Spleen (tissue), 11 donors: ENCODE measurements at regions not wholly inside any gene's neighbourhood (a gene's known extent, or its start where the extent isn't known, plus 50 kb on each side); places are given as distances from the start of the nearest gene placed in this dataset.

Experiments
- DNase-seq: peaks from one replicate; pipeline ENCODE4 v3.0.0-alpha.2; 2020
- H3K27ac ChIP-seq, 8 donors: fragments of 200-600 bp; sonication (generic) in 7 of 8; 1 replicate in 4 of 8; 2 replicates in 4 of 8; pipeline versions ENCODE4 v1.5.0 to v1.8.0; 2016 to 2021; ENCODE audit warnings: inconsistent platforms in 4 of 8, mild to moderate bottlenecking in 4 of 8, moderate library complexity in 1 of 8
- H3K27me3 ChIP-seq, 7 donors: fragments of 200-600 bp; sonication (generic) in 6 of 7; replicated peaks in 1 of 7; 1 replicate in 4 of 7; 2 replicates in 3 of 7; pipeline versions ENCODE4 v1.5.0 to v1.8.0; 2016 to 2021; ENCODE audit warnings: inconsistent platforms in 3 of 7, mild to moderate bottlenecking in 1 of 7
- H3K36me3 ChIP-seq, 6 donors: fragments of 200-600 bp; sonication (generic) in 5 of 6; 1 replicate in 4 of 6; 2 replicates in 2 of 6; pipeline versions ENCODE4 v1.5.0 to v1.8.0; 2016 to 2021; ENCODE audit warnings: inconsistent platforms in 2 of 6
- H3K4me1 ChIP-seq, 6 donors: fragments of 200-600 bp; sonication (generic) in 5 of 6; 1 replicate in 3 of 6; 2 replicates in 3 of 6; pipeline versions ENCODE4 v1.5.0 to v1.8.0; 2016 to 2021; ENCODE audit warnings: inconsistent platforms in 3 of 6
- H3K4me3 ChIP-seq, 8 donors: fragments of 200-600 bp; sonication (generic) in 7 of 8; 1 replicate in 4 of 8; 2 replicates in 4 of 8; pipeline versions ENCODE4 v1.5.0 to v1.8.0; 2016 to 2021; ENCODE audit warnings: inconsistent platforms in 4 of 8, mild to moderate bottlenecking in 4 of 8, moderate library complexity in 2 of 8
- H3K9me3 ChIP-seq, 8 donors: fragments of 200-600 bp; sonication (generic) in 7 of 8; 1 replicate in 4 of 8; 2 replicates in 4 of 8; pipeline versions ENCODE4 v1.5.0 to v1.8.0; 2016 to 2021; ENCODE audit warnings: inconsistent platforms in 4 of 8
- POLR2A ChIP-seq, 3 donors: fragments of 450-650 bp; IDR thresholded peaks; one replicate each; pipeline ENCODE4 v1.5.1; 2017; ENCODE audit warnings: antibody characterized with exemption in 3 of 3, mild to moderate bottlenecking in 1 of 3
- POLR2AphosphoS5 ChIP-seq, 3 donors: sonication (generic); formaldehyde crosslinking; IDR thresholded peaks; one replicate each; pipeline ENCODE4 v1.5.1; 2017; ENCODE audit warnings: antibody characterized with exemption in 3 of 3
- WGBS, 5 donors: extraction: QIAGEN DNeasy Blood & Tissue Kit in 3 of 5; methylation state at CpG; one replicate each; pipeline versions ENCODE4 v1.1.5 to v1.1.7; 2013 to 2018; 5-methylcytosine and 5-hydroxymethylcytosine counted together
- intact Hi-C: fragments of 100-400 bp; cut with DNase I; formaldehyde crosslinking; loops from one replicate; pipeline ENCODE4 v1.15.0; 2023; ENCODE audit warnings: low total_unique reads
- TF ChIP-seq, protein P1 (sequence below), 11 experiments: fragments of 200-600 bp in 7 of 11; fragments of 450-650 bp in 4 of 11; sonication (generic) in 4 of 11; IDR thresholded peaks in 8 of 11; conservative IDR thresholded peaks in 3 of 11; 1 replicate in 7 of 11; 2 replicates in 4 of 11; pipeline versions ENCODE4 v1.4.0 to v1.8.0; 2016 to 2021; ENCODE audit warnings: antibody characterized with exemption in 11 of 11, inconsistent platforms in 4 of 11, mild to moderate bottlenecking in 1 of 11
- donor health status: healthy with polysubstance abuse.
- donor health status: DM: no; HTN: no; CAD: no; lungs with moderate emphysema.
- donor health status: DM: no; HTN: no; CAD: no.
- donor health status: Bipolar disorder and iron deficiency.
- donor health status: healthy.
- donor health status: DM: no; HTN: no; CAD: no.
- donor health status: DM: yes; HTN: yes; CAD: no.

GRCh38 chr15:46301291-46301690 lies 666.5 kb downstream of the SQOR start:
- Histone ChIP-seq H3K27me3 (no peaks in the 10 kb centered on the region), H3K27ac (no peak overlapping the region), H3K9me3 (no peaks in the 10 kb centered on the region), H3K36me3 (no peaks in the 10 kb centered on the region), H3K4me1 (no peaks in the 10 kb centered on the region), H3K4me3 (no peak overlapping the region)
- intact Hi-C loops: no loop called here
- TF ChIP-seq, protein P1, sequence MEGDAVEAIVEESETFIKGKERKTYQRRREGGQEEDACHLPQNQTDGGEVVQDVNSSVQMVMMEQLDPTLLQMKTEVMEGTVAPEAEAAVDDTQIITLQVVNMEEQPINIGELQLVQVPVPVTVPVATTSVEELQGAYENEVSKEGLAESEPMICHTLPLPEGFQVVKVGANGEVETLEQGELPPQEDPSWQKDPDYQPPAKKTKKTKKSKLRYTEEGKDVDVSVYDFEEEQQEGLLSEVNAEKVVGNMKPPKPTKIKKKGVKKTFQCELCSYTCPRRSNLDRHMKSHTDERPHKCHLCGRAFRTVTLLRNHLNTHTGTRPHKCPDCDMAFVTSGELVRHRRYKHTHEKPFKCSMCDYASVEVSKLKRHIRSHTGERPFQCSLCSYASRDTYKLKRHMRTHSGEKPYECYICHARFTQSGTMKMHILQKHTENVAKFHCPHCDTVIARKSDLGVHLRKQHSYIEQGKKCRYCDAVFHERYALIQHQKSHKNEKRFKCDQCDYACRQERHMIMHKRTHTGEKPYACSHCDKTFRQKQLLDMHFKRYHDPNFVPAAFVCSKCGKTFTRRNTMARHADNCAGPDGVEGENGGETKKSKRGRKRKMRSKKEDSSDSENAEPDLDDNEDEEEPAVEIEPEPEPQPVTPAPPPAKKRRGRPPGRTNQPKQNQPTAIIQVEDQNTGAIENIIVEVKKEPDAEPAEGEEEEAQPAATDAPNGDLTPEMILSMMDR (IDR thresholded peaks at IDR 0.05 in 8 of 11, conservative IDR thresholded peaks at IDR 0.05 in 3 of 11): no peak
- no peak for TF ChIP-seq POLR2AphosphoS5 (IDR thresholded peaks at IDR 0.05)
- TF ChIP-seq POLR2A (IDR thresholded peaks at IDR 0.05): no peak
- DNase-seq: no peak
- WGBS, 5 donors: 57 to 77% (median 63%) methylated on average over 5 of the region's 5 CpGs

DNA sequence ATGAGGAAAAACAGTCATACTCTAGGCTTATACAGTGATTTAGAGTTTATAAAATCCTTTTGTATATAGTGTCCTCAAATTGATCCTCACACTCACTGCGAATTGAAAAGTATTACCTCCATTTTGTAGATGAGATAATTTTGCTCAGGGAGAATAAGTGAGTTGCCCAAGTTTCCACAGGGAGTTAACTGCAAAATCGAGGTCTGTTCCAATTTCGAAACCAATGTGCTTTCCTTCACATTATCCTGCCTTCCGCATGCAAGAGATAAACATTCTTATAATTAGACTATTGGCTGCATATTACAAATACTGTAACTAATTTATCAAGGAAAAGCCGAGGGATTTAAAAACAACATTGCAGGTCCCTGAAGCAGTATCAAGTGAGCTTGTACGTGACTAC lies 667.0 kb downstream of the SQOR start:
- no peaks in the 10 kb centered on the region for H3K9me3 ChIP-seq
- no peaks in the 10 kb centered on the region for H3K4me1 ChIP-seq
- TF ChIP-seq, protein P1 (IDR thresholded peaks at IDR 0.05 in 8 of 11, conservative IDR thresholded peaks at IDR 0.05 in 3 of 11): no peak
- TF ChIP-seq POLR2A (IDR thresholded peaks at IDR 0.05) (no peak), POLR2AphosphoS5 (IDR thresholded peaks at IDR 0.05) (no peak)
- WGBS, 5 donors: 80 to 86% (median 83%) methylated on average over 6 of the region's 6 CpGs
- intact Hi-C loops: no loop called here
- DNase-seq: no peak
- H3K4me3 ChIP-seq: no peak overlapping the region
- no peaks in the 10 kb centered on the region for H3K36me3 ChIP-seq
- H3K27me3 ChIP-seq: no peaks in the 10 kb centered on the region
- H3K27ac ChIP-seq: no peak overlapping the region

GRCh38 chr15:46304321-46304720 lies 669.5 kb downstream of the SQOR start:
- intact Hi-C loops: no loop called here
- no peak overlapping the region for H3K27ac ChIP-seq
- H3K27me3 ChIP-seq: no peaks in the 10 kb centered on the region
- H3K36me3 ChIP-seq: no peaks in the 10 kb centered on the region
- WGBS, 5 donors: 74 to 85% (median 83%) methylated on average over 4 of the region's 4 CpGs
- no peaks in the 10 kb centered on the region for H3K9me3 ChIP-seq
- DNase-seq: no peak
- TF ChIP-seq POLR2A (IDR thresholded peaks at IDR 0.05): no peak
- TF ChIP-seq, protein P1 (IDR thresholded peaks at IDR 0.05 in 8 of 11, conservative IDR thresholded peaks at IDR 0.05 in 3 of 11): peak in 3 of 11 experiments; percentile 19 to 25 (median 20)
- no peak for TF ChIP-seq POLR2AphosphoS5 (IDR thresholded peaks at IDR 0.05)
- no peaks in the 10 kb centered on the region for H3K4me1 ChIP-seq
- no peak overlapping the region for H3K4me3 ChIP-seq

DNA sequence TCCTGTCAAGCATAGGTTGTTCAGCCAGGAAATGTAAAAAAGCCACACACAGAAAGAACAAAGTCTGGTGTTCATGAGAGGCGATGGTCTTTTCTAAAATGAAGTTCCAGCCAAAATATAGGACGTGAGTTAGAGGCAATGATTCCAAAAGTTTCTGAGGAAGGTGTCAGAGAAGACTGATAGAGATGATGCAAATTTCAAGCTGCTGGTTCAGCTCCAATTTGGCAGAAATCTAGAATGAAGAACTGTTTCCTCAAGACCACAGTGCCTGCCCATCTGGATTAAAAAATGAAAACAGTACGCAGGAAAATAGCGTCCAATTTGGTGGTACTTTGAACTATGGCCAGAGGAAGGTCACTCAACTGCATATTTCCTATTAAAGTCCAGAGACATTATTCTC lies 672.9 kb downstream of the SQOR start:
- Histone ChIP-seq H3K9me3 (no peaks in the 10 kb centered on the region), H3K27ac (no peak overlapping the region), H3K27me3 (peaks cover 0 to 5% (median 0%) of the 10 kb centered on the region in 7 donors), H3K36me3 (no peaks in the 10 kb centered on the region), H3K4me3 (no peak overlapping the region), H3K4me1 (no peaks in the 10 kb centered on the region)
- no peak for DNase-seq
- 47 to 68% (median 57%) methylated on average over 4 of the region's 4 CpGs for WGBS, 5 donors
- TF ChIP-seq POLR2A (IDR thresholded peaks at IDR 0.05) (no peak), POLR2AphosphoS5 (IDR thresholded peaks at IDR 0.05) (no peak)
- intact Hi-C loops: no loop called here

- TF ChIP-seq, protein P1 (IDR thresholded peaks at IDR 0.05 in 8 of 11, conservative IDR thresholded peaks at IDR 0.05 in 3 of 11): no peak
- TF ChIP-seq POLR2AphosphoS5 (IDR thresholded peaks at IDR 0.05) (no peak), POLR2A (IDR thresholded peaks at IDR 0.05) (no peak)
- WGBS, 5 donors: 65 to 70% (median 69%) methylated on average over 3 of the region's 3 CpGs
- intact Hi-C loops: loop anchor here (10.0 kb wide), 1 partner anchor 195 kb away; no protein-coding TSS in a partner anchor
These were observed 675.1 kb downstream of the SQOR start for GRCh38 chr15:46309914-46310313.

More at GRCh38 chr15:46309914-46310313, 675.1 kb downstream of the SQOR start:
- Histone ChIP-seq H3K27me3 (peaks cover 0 to 5% (median 0%) of the 10 kb centered on the region in 7 donors), H3K4me1 (no peaks in the 10 kb centered on the region), H3K4me3 (no peak overlapping the region), H3K36me3 (no peaks in the 10 kb centered on the region), H3K27ac (no peak overlapping the region), H3K9me3 (no peaks in the 10 kb centered on the region)
- no peak for DNase-seq
